ENCODE measurements at regions not wholly inside any gene's neighbourhood (a gene's known extent, or its start where the extent isn't known, plus 50 kb on each side); places are given as distances from the start of the nearest gene placed in this dataset.

DNA sequence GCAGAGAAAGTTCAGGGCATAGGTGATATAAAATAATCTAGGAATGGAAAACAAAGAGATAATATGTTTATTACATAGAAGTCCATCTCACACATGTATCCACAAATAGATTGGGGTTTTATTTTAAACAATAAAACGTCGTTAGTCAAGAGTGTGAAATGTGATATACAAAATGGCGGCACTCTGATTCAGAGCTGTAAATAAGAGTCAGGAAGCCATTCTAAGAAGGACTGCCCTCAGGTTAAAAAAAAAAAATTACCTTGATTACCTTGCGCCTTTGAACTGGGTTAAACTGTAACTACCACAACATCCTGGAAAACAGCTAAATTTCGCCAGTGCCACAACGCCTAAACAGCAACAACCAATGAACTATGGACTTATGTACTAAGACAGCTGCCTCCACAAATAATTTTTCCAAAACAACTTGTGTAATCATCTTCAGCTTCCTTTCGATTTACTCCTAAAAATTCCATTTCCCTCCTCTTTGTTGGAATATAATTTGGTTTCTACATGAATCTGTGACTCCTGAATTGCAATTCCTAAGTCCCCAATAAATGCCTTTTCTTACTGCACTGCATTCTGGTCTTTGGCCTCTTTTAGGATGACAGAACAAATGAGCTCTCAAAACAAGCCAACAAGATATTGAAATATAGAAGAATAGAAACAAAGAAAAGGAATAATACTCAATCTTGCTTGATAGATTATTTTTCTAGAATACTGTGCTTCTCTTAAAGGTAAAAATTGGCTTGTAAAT is 1019.5 kb upstream of the MAP3K7 start:
- no peak for DNase-seq (ENCODE audit: low read depth in 2 of 3, low spot score in 1 of 3)

DNA sequence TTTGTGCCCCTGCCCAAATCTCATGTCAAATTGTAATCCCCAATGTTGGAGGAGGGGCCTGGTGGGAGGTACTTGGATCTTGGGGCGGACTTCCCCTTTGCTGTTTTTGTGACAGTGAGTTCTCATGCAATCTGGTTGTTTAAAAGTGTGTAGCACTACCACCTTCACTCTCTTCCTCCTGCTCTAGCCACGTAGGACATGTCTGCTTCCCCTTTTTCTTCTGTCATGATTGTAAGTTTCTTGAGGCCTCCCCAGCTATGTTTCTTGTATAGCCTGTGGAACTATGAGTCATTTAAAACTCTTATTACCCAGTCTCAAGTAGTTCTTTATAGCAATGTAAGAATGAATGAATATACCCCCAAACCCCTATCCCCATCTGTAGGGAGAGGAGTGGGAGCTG is 1013.7 kb upstream of the MAP3K7 start:
- DNase-seq (ENCODE audit: low read depth in 2 of 3, low spot score in 1 of 3), result no peak

DNA sequence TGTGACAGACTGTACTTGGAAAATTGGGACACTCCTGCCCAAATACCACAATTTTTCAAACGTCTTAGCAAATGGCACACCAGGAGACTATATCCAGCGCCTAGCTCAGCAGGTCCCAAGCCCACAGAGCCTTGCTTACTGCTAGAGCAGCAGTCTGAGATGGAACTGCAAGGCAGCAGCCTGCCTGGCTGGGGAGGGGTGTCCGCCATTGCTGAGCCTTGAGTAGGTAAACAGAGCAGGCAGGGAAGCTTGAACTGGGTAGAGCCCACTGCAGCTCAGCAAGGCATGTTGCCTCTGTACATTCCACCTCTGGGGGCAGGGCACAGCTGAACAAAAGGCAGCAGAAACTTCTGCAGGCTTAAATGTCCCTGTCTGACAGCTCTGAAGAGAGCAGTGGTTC is 1003.3 kb upstream of the MAP3K7 start:
- no peak for DNase-seq (ENCODE audit: low read depth in 2 of 3, low spot score in 1 of 3)

DNA sequence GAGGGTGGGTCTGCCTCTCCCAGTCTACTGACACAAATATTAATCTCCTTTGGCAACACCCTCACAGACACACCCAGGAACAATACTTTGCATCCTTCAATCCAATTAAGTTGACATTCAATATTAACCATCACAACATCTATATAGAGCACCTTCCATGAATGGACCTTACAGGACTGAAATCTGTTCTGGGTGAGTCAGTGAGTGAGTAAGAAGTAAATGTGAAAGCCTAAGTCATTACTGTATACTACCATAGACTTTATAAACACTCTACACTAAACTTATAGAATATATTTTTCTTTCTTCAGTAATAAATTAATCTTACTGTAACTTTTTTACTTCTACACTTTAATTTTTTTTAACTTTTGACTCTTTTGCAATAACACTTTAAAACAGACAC is 993.8 kb upstream of the MAP3K7 start:
- no peak for DNase-seq (ENCODE audit: low read depth in 2 of 3, low spot score in 1 of 3)

DNA sequence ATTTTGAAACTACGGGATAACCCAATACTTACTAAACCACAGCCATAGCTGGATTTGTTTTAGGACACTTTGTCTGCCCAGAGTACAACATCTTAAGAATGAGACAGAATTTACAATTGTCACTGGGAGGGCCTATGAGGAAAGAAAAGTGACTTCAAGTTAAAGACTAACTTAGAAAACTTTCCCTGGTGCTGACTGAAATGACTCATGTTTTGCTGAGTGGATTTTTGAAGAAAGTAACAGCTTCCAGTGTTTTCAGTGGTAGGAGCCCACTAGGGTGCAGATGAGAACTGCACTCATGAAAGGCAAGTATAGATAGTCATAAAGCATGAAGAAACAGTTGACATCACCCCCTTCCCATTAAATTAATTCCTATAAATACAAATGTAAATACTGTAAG is 988.2 kb upstream of the MAP3K7 start:
- DNase-seq (ENCODE audit: low read depth in 2 of 3, low spot score in 1 of 3), result no peak

DNA sequence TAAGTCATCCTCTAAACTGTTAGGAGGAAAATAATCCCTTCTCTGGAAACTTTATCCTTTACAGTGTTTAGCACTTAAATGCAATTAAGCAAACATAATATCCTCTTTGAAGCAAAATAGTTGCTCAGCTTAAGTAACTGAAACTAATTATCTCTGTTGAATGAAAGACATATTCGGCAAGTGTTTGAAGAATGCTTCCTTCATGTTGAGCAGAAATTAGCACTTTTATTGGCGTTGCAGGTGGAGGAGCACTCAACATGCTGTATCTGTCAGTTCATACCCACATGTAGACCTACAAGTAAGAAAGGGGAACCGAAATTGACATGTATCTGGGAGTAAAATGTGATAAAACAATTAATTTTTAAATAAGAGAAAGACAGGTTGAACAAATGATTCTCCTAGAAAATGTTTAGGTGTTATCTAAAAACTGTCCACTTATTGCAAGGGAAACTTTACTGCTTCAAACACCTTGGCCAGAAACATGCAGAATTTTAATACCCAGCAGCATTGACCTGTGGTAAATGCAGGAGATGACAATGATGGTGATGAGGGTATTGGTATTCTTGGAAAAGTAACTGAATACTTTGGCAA is 987.0 kb upstream of the MAP3K7 start:
- DNase-seq (ENCODE audit: low read depth in 2 of 3, low spot score in 1 of 3), result no peak

DNA sequence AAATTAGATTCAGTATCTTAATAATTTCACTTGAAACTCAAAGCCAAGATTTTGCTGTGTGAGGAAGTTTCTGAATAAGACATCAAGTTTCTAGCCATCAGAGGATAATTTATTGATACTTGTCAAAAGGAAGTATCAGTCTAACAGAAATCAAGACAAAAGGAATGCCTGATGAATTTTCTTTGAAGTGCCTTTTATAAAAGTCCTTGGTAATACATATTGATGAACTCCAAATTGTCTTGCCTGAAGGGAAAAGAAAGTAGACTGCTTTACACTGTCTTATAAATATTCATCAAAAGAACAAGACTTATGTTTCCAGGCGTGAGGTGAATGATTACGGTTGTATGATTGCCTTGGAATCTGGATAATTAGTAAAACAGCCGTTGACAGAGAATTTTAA is 986.0 kb upstream of the MAP3K7 start:
- DNase-seq (ENCODE audit: low read depth in 2 of 3, low spot score in 1 of 3), result no peak

DNA sequence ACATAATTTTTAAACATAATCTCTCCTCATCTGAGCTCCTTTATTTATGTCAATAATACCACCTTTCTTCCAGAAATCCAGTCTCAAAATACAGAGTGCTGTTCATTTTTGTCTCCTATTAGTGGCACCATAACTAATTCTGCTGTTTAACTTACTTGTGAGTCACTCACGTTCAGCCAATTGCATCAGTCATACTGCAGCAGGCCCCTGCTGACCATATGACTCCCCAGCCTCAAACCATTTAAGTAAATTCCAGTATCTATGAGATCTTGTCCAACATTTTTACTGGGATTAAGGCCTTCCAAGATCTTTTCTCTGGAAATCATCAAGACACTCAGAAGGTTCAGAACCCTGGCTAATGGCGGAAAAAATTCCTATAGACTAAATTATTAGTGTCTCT is 982.2 kb upstream of the MAP3K7 start:
- no peak for DNase-seq (ENCODE audit: low read depth in 2 of 3, low spot score in 1 of 3)

DNA sequence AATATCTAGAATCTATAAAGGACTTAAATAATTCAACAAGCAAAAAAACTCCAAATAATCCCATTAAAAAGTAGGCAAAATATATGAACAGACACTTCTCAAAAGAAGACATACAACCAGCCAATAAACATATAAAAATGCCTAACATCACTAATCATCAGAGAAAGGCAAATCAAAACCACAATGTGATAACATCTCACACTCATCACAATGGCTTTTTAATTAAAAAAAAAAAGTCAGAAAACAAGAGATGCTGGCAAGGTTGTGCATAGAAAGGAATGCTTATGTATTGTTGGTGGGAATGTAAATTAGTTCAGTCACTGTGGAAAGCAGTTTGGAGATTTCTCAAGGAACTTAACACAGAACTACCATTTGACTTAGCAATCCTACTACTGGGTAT is 979.6 kb upstream of the MAP3K7 start:
- no peak for DNase-seq (ENCODE audit: low read depth in 2 of 3, low spot score in 1 of 3)

DNA sequence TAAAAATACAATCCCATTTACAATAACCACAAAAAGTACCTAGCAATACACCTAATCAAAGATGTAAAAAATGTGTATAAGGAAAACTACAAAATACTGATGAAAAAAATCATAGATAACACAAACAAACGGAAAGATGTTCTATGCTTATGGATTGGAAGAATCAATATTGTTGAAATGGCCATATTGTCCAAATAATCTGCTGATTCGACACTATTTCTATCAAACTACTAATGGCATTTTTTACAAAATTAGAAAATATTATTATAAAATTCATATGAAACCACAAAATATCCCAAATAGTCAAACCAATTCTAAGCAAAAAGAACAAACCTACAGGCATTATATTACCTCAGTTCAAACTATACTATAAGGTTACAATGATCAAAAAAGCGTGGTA is 978.3 kb upstream of the MAP3K7 start:
- no peak for DNase-seq (ENCODE audit: low read depth in 2 of 3, low spot score in 1 of 3)

DNA sequence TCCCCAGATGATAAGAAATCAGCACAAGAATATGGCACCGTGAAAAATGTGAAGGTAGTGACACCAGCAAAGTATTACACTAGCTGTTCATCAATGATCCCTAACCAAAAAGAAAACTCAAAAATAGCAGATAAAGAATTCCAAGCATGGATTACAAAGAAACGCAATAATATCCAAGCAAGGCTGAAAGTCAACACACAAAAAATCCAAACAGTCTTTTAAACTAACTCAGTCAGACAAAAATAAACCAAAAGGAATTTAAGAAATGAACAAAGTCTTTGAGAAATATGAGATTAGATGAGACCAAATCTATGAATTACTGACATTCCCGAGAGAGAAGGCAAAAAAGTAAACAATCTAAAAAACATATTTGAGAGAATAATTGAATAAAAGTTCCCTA is 976.1 kb upstream of the MAP3K7 start:
- no peak for DNase-seq (ENCODE audit: low read depth in 2 of 3, low spot score in 1 of 3)

DNA sequence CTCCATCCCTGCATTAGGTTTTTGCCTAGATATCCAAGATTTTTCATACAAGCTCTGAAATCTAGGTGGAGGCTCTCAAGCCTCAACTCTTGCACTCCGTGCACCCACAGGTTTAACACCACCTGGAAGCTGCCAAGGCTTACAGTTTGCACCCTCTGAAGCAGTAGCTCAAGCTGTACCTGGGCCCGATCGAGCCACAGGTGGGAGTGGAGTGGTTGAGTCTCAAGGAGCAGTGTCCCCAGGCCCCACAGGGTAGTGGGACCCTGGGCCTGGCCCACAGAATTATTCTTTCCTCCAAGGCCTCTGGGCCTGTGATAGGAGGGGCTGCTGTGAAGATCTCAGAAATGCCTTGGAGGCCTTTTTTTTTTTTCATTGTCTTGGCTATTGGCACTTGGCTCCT is 973.5 kb upstream of the MAP3K7 start:
- no peak for DNase-seq (ENCODE audit: low read depth in 2 of 3, low spot score in 1 of 3)

DNA sequence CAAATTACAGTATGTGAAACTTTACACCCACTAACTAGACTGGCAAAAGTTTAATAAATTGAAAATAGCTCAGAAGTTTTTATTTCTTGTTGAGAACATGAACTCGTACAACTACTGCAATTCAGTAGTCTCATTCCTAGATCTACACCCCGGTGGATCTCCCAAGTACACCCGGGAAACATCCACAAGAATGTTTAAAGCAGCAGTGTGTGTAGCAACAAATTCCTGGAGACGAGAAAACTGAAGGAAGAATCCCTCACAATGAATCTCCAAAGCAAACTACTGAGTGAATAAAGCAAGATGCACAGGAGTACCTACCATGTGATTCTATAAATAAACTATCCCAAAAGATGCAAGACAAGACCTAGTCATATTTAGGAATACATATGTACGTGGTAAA is 954.0 kb upstream of the MAP3K7 start:
- no peak for DNase-seq (ENCODE audit: low read depth in 2 of 3, low spot score in 1 of 3)

DNA sequence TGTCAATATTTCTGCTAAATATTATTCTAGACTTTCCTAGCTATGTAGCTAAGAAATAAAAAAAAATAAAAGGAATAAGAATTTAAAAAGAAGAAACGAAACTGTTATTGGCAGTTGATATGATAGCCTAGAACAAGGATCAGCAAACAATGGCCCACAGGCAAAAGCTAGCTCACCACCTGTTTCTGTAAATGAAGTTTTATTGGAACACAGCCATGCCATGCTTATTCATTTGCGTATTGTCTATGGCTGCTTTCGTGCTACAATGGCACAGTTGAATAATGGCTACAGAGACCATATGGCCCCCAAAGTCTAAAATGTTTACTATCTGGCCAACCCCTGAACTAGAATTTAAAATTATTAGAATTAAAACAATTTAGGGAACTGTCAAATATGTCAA is 952.6 kb upstream of the MAP3K7 start:
- no peak for DNase-seq (ENCODE audit: low read depth in 2 of 3, low spot score in 1 of 3)

DNA sequence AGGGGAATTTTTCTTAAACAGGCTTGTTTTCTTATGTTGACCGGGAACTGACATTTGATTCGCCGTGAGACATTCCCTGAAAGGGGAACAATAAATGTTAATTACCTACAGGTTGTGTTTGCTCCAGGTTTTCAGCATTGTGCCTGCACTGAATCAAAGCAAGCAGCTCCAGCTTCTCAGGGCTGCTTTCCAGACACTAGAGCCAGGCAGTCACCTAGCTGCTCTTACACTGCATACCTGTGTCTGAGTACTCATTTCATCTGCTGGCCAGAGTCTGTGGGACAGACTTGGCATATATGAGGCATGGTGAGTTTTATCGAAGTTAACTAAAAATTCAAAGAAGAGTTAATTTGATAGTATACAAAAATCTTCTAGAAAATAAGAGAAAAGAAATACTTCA is 951.8 kb upstream of the MAP3K7 start:
- no peak for DNase-seq (ENCODE audit: low read depth in 2 of 3, low spot score in 1 of 3)

DNA sequence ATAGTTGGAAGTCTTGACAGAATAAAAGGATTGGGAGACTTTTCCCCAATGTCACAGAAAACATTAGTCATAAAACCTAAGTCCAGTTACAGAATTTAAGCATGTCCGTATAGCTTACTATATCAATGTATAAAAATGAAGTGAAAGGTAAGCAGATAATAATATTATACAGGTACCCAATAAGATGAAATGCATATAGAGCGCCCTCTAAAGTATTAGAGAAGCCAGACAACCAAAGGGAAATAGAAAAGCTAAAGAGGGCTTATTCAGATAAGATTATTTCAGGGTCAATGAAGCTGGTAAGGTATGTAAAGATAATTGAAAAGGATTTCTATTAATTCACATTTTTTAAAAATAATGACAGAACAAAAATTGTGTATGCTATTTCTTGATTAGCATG is 947.7 kb upstream of the MAP3K7 start:
- no peak for DNase-seq (ENCODE audit: low read depth in 2 of 3, low spot score in 1 of 3)

DNA sequence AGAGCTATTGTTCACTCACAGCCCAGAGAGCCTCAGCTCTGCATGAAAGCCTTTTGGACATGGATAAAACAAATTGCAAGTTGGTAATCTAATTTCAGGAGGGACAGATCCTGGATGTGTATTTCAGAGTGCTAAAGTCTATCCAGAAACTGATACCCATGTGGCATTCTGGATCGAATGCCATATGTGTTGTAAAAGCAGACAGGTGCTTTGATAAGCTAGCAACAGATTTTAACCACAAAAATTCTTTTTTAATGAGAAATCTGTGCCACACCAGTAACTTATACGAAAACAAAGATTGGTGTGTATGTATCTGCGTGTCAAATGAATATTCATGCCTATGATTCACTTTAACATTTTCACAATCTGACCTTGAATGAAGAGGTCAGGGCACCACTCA is 936.6 kb upstream of the MAP3K7 start:
- DNase-seq (ENCODE audit: low read depth in 2 of 3, low spot score in 1 of 3), result no peak

DNA sequence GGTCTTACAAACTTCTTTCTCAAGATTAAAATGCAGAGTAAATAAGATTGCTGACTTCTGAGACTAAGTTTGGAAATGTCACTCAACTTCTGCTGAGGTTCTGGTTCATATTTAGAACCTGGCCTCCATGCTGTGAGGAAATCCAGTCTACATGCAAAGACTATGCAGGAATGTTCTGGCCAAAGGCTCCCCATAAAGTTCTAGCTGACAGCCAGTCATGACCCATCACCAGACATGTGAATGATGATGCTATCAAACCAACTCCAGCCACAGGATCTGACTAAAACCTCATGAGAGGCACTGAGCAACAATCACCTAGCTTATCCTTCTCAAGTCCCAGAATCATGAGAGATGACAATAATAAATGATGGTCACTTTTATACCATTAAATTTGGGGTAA is 935.1 kb upstream of the MAP3K7 start:
- DNase-seq (ENCODE audit: low read depth in 2 of 3, low spot score in 1 of 3), result no peak

DNA sequence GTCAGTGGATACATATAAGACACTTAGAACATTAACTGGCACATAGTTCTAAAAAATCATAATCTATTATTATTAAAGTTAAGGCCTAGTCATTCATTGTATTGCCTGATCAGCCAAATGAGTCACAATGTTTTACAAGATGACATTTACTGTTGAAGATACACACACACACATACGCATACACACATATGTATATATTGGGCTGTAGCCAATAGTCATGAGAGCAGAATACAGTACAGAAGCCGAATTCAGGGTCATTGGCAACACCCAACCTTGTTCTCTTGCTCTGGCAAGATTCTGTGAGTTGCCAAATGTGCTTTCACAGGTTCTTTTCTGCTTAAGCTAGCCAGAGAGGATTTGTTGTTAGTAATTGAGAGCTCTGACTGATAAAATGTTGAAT is 922.8 kb upstream of the MAP3K7 start:
- no peak for DNase-seq (ENCODE audit: low read depth in 2 of 3, low spot score in 1 of 3)

DNA sequence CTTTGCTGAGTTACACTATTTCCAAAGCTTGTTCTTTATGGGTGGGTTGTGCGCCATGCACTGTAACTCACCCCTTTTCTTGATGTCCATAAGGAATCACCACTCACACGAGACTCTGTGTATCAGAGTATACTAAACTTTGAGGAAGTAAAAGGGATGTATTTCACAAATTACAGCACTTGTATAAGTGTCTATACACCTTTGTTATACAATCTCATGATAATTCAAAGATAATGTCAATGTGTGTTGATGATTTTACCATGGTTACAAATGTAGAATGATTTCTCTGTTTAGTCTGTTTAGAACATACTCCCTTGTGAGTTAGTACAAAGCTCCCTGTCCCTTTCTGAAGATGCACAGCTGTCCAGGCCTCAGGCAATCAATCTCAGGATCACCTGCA is 922.2 kb upstream of the MAP3K7 start:
- no peak for DNase-seq (ENCODE audit: low read depth in 2 of 3, low spot score in 1 of 3)

DNA sequence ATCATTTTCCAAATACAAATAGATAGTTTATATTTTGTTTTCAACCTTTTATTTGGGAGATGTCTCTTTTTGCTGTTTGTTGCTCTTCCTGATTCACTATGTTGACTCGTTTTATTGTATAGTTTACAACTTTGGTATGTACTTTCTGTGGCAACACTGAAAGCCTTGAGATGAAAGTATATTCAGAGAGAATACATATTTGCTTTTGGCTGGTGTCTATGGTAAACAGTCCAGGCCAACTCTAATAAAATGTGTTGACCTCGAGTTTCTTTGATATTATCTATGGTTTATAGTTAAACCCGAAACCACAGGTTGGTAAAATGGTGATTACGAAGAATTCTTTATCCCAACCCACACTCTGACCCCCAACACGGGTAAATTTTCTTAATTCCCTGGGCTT is 919.6 kb upstream of the MAP3K7 start:
- DNase-seq (ENCODE audit: low read depth in 2 of 3, low spot score in 1 of 3), result no peak

DNA sequence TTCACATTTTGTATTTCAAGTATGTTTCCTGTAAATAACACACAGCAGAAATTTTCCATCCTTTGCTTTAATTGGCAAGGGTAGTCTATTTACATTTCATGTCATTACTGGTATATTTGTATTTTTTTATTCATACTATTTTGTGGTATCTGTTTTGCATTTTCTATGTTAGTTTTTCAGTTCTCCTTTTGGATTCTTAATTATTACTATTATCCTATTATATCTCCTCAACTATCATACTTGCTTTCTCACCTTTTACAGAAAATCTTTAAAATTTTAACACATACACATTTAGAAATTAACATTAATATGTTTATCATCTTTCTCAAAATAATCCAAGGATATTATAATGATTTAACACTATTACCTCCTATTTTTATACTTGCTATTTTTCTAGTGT is 918.3 kb upstream of the MAP3K7 start:
- DNase-seq (ENCODE audit: low read depth in 2 of 3, low spot score in 1 of 3), result no peak

DNA sequence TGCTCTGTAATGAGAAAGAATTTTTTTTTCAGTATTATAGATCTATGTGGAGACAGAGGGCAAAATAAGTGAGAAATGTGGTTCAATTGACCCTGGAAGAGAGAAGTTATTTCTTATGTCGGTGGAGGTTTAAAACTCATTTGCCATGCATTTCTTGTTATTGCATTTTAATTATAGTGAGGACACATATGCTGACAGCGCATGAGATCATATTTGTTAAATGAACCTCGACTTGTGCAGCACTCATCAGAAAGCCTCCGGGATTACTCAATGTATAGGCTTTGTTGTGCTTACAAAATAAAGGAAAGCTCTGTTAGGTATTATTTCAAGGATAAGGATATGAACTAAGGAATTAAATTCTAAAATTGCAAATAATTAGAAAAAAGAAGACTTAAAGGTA is 915.1 kb upstream of the MAP3K7 start:
- DNase-seq (ENCODE audit: low read depth in 2 of 3, low spot score in 1 of 3), result no peak

Measured in stimulated activated CD4-positive, alpha-beta T cell treated with anti-CD3 and anti-CD28 coated beads, Interleukin-12 subunit alpha, Interleukin-12 subunit beta, amount 100 ng/mL, for 48 hours (primary cell).